CD4-positive, alpha-beta T cell (primary cell): ENCODE measurements at regions not wholly inside any gene's neighbourhood (a gene's known extent, or its start where the extent isn't known, plus 50 kb on each side); places are given as distances from the start of the nearest gene placed in this dataset.

ENCODE experiments used
- ATAC-seq: fragments of 200-7000 bp; cut with Tn5 transposase; one replicate; pipeline ENCODE4 v1.10.0; 2022; ENCODE audit warnings: mild to moderate bottlenecking; ENCODE audit not compliant: poor library complexity
- CTCF ChIA-PET: fragments of 350-600 bp; sonication (Branson Sonifier 250); formaldehyde crosslinking; loops from one replicate; lab custom pipeline; 2021; ENCODE audit warnings: antibody characterized with exemption, inconsistent platforms; lab: Charles Lee
- POLR2A ChIA-PET: fragments of 350-600 bp; sonication (Branson Sonifier 250); formaldehyde crosslinking; loops from one replicate; lab custom pipeline; 2021; ENCODE audit warnings: antibody characterized with exemption, inconsistent platforms; lab: Charles Lee
- DNase-seq, 14 experiments: peaks; one replicate each; pipeline ENCODE4 v3.0.0-alpha.2; 2013 to 2020; ENCODE audit warnings: mixed read lengths in 2 of 14
- H3K27ac ChIP-seq, 2 donors: one replicate each; pipeline versions ENCODE4 v1.5.1 to v1.7.0; 2013; ENCODE audit warnings: low read length in 2 of 2, low read depth in 1 of 2, mild to moderate bottlenecking in 1 of 2
- H3K27me3 ChIP-seq, 2 experiments: 1 replicate in 1 of 2; 2 replicates in 1 of 2; pipeline versions ENCODE4 v1.6.1 to v1.7.0; 2013; ENCODE audit warnings: low read length in 2 of 2, control low read depth in 1 of 2, mild to moderate bottlenecking in 1 of 2, moderate library complexity in 1 of 2; ENCODE audit not compliant: insufficient read depth in 2 of 2, control insufficient read depth in 1 of 2
- H3K36me3 ChIP-seq: one replicate; pipeline ENCODE4 v1.6.1; 2013; ENCODE audit warnings: low read length, control low read depth; ENCODE audit not compliant: insufficient read depth
- H3K4me1 ChIP-seq: one replicate; pipeline ENCODE4 v1.6.1; 2013; ENCODE audit warnings: low read length, control low read depth; ENCODE audit not compliant: insufficient read depth
- H3K4me3 ChIP-seq: one replicate; pipeline ENCODE4 v1.5.1; 2013; ENCODE audit warnings: mild to moderate bottlenecking, low read length, moderate library complexity
- H3K9me3 ChIP-seq, 2 experiments: 1 replicate in 1 of 2; 2 replicates in 1 of 2; pipeline versions ENCODE4 v1.6.1 to v1.7.0; 2013; ENCODE audit warnings: low read length in 2 of 2, mild to moderate bottlenecking in 2 of 2, control low read depth in 1 of 2, moderate library complexity in 1 of 2; ENCODE audit not compliant: control insufficient read depth in 1 of 2, insufficient read depth in 1 of 2
- H3K27ac Mint-ChIP-seq: one replicate; pipeline ENCODE4 v1.8.0; 2020; ENCODE audit warnings: mixed read lengths
- H3K27me3 Mint-ChIP-seq: one replicate; pipeline ENCODE4 v1.8.0; 2021; ENCODE audit warnings: mixed read lengths
- H3K36me3 Mint-ChIP-seq: one replicate; pipeline ENCODE4 v1.8.0; 2021; ENCODE audit warnings: low read depth, mixed read lengths
- H3K4me1 Mint-ChIP-seq: one replicate; pipeline ENCODE4 v1.8.0; 2021; ENCODE audit warnings: low read depth, mixed read lengths
- H3K4me3 Mint-ChIP-seq: one replicate; pipeline ENCODE4 v1.8.0; 2020; ENCODE audit warnings: mild to moderate bottlenecking, mixed read lengths
- H3K9me3 Mint-ChIP-seq: one replicate; pipeline ENCODE4 v1.8.0; 2020; ENCODE audit warnings: mixed read lengths
- intact Hi-C, 2 experiments: fragments of 100-400 bp; cut with DNase I in 1 of 2; cut with micrococcal nuclease in 1 of 2; formaldehyde crosslinking; loops; one replicate each; pipeline versions ENCODE4 v1.15.1 to v1.9.0; 2023 to 2025; cut with DNase I, micrococcal nuclease
- TF ChIP-seq, protein P1 (sequence below): fragments of 200-600 bp; IDR thresholded peaks from one replicate; pipeline ENCODE4 v1.8.0; 2022; ENCODE audit warnings: antibody characterized with exemption, mild to moderate bottlenecking

DNA sequence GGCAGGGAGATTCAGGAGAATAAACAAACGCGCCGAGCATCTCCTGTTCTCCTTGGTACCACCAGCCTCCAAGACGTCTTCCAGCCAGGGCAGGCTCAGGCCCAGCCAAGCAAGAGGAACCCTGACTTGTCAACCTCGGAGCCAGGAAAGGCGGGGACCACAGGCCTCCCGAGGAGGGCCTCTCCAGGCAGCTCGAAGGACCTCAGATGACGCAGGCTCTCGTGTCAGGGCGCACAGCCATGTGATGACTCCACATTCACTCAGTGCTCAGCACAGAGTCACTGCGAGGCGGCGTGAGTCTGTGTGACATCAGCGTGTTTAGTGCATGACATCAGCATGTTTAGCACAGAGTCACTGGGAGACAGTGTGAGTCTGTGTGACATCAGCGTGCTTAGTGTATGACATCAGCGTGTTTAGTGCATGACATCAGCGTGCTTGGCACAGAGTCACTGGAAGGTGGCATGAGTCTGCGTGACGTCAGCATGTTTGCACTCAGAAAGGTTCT lies 241.4 kb downstream of the BRD1 start:
- Mint-ChIP-seq H3K27ac (no peak overlapping the region), H3K4me3 (no peak overlapping the region), H3K36me3 (peaks cover 11% of the 10 kb centered on the region), H3K4me1 (no peaks in the 10 kb centered on the region), H3K27me3 (no peaks in the 10 kb centered on the region), H3K9me3 (no peaks in the 10 kb centered on the region)
- peak in 1 of 14 experiments; percentile 29 for DNase-seq
- TF ChIP-seq, protein P1, sequence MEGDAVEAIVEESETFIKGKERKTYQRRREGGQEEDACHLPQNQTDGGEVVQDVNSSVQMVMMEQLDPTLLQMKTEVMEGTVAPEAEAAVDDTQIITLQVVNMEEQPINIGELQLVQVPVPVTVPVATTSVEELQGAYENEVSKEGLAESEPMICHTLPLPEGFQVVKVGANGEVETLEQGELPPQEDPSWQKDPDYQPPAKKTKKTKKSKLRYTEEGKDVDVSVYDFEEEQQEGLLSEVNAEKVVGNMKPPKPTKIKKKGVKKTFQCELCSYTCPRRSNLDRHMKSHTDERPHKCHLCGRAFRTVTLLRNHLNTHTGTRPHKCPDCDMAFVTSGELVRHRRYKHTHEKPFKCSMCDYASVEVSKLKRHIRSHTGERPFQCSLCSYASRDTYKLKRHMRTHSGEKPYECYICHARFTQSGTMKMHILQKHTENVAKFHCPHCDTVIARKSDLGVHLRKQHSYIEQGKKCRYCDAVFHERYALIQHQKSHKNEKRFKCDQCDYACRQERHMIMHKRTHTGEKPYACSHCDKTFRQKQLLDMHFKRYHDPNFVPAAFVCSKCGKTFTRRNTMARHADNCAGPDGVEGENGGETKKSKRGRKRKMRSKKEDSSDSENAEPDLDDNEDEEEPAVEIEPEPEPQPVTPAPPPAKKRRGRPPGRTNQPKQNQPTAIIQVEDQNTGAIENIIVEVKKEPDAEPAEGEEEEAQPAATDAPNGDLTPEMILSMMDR = no peak
- H3K4me1 ChIP-seq = no peaks in the 10 kb centered on the region
- no peak overlapping the region for H3K27ac ChIP-seq
- ATAC-seq = no peak
- POLR2A ChIA-PET = no interaction called here
- no peak overlapping the region for H3K4me3 ChIP-seq
- H3K27me3 ChIP-seq = no peaks in the 10 kb centered on the region
- intact Hi-C loops = no loop called here
- peaks cover 0 to 4% of the 10 kb centered on the region in 2 experiments for H3K9me3 ChIP-seq
- CTCF ChIA-PET = no interaction called here
- H3K36me3 ChIP-seq = no peaks in the 10 kb centered on the region

DNA sequence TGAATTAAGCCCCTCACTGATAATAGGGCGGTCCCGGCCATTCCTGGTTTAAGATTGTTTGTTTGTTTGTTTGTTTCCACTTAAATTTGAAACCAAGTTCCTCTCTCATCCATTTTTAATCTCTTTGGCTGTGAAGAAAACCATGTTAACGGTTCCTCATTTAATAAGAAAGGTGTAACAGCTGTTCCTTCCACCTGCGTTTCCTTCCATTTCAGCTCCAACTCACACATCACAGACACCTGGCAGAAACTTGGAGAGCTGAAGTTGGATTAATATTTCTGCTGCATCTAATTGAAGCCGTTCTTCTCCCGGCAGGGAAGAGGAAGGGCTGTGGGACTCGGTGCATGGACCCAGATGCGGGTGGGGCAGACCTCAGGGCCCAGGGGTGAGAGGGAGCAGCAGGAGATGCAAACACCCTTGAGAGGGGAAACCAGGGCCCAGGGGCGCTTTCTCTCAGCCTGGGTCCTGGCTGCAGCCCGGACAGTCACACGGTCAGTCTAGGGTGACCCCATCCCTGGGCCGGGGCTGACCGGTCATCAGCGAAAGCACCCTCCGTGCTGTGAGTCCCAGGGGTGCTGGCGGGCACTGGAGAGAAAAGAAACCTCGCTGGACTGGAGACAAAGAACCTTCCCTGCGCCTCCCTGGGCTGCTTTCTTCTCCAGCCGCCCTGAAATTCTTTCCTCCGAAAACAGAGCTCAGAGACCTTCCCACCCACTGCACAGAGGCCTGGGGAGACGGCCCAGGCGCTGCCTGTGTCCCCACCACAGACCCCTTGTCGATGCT lies 242.0 kb downstream of the BRD1 start:
- H3K36me3 ChIP-seq = no peaks in the 10 kb centered on the region
- TF ChIP-seq, protein P1 = no peak
- no peaks in the 10 kb centered on the region for H3K4me1 ChIP-seq
- H3K4me3 Mint-ChIP-seq = no peak overlapping the region
- ChIA-PET POLR2A (no interaction called here), CTCF (no interaction called here)
- H3K27ac ChIP-seq = no peak overlapping the region
- peak in 1 of 14 experiments; percentile 15 for DNase-seq
- no peak overlapping the region for H3K4me3 ChIP-seq
- no peak overlapping the region for H3K27ac Mint-ChIP-seq
- peaks cover under 1 to 7% of the 10 kb centered on the region in 2 experiments for H3K9me3 ChIP-seq
- H3K36me3 Mint-ChIP-seq = peaks cover 11% of the 10 kb centered on the region
- no peaks in the 10 kb centered on the region for H3K4me1 Mint-ChIP-seq
- no peaks in the 10 kb centered on the region for H3K27me3 Mint-ChIP-seq
- ATAC-seq = no peak
- intact Hi-C loops = no loop called here
- H3K27me3 ChIP-seq = no peaks in the 10 kb centered on the region
- no peaks in the 10 kb centered on the region for H3K9me3 Mint-ChIP-seq

DNA sequence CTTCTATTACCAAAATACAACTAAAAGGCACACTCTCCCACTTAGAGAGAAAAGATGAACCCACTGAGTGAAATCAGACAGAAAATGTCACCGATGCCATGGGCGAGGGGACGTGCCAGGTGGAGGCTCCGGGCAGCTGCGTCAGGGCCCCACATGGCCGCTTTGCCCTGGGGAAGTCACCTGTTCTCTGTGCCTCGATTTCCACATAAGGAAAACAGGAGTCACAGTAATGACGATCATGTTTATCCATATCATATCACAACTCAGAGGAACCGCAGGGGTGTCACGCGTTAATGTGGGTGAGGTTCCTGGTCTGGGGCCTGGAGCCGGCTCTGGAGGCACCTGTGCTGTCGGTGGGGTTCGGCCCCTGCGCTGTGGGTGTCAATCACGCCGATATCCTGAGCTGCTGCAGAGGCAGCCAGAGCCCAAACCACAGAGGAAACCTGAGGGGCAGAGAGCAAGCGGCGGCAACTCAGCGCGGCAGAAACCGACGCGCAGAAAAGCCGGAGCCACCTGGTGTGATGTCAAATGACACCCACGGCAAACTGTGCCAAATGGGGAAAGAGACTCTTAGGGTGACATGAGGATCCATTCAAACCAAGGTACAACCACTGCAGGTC lies 243.7 kb downstream of the BRD1 start:
- TF ChIP-seq, protein P1 = no peak
- H3K9me3 ChIP-seq = peaks cover 9 to 19% of the 10 kb centered on the region in 2 experiments
- no peak overlapping the region for H3K4me3 ChIP-seq
- H3K27ac ChIP-seq = no peak overlapping the region
- no peak overlapping the region for H3K4me3 Mint-ChIP-seq
- CTCF ChIA-PET = no interaction called here
- intact Hi-C loops = no loop called here
- DNase-seq (no peak), ATAC-seq (no peak)
- H3K9me3 Mint-ChIP-seq = no peaks in the 10 kb centered on the region
- H3K36me3 ChIP-seq = no peaks in the 10 kb centered on the region
- no peaks in the 10 kb centered on the region for H3K4me1 ChIP-seq
- H3K36me3 Mint-ChIP-seq = peaks cover 12% of the 10 kb centered on the region
- H3K27me3 Mint-ChIP-seq = no peaks in the 10 kb centered on the region
- H3K4me1 Mint-ChIP-seq = no peaks in the 10 kb centered on the region
- POLR2A ChIA-PET = no interaction called here
- H3K27me3 ChIP-seq = no peaks in the 10 kb centered on the region
- H3K27ac Mint-ChIP-seq = no peak overlapping the region
